ENCODE measurements at regions not wholly inside any gene's neighbourhood (a gene's known extent, or its start where the extent isn't known, plus 50 kb on each side); places are given as distances from the start of the nearest gene placed in this dataset.

DNA sequence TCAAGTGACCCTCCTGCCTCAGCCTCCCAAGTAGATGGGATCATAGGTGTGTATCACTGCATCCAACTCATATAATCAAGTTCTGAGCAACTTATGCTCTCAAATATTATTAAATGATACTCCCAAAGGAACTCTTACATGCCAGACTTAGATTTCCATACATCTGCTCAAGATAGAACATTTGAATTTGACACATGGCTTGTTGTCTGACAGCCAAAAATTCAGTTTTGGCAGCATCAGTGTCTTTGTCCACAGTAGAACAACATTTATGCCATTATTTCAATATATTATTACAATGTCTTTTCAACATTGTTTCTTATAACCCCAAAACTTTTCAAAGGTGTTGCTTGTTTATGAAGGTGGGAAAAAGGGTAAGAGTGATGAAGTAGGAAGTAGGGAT lies 116.2 kb downstream of the SUCNR1 start:
- no peak for TF ChIP-seq CTCF (IDR thresholded peaks at IDR 0.05; ENCODE audit: low read depth, low read length, missing input control)
- TF ChIP-seq ATF3 (IDR thresholded peaks at IDR 0.05) = no peak
- no peak for TF ChIP-seq REST (IDR thresholded peaks at IDR 0.05)
- TF ChIP-seq, protein P1, sequence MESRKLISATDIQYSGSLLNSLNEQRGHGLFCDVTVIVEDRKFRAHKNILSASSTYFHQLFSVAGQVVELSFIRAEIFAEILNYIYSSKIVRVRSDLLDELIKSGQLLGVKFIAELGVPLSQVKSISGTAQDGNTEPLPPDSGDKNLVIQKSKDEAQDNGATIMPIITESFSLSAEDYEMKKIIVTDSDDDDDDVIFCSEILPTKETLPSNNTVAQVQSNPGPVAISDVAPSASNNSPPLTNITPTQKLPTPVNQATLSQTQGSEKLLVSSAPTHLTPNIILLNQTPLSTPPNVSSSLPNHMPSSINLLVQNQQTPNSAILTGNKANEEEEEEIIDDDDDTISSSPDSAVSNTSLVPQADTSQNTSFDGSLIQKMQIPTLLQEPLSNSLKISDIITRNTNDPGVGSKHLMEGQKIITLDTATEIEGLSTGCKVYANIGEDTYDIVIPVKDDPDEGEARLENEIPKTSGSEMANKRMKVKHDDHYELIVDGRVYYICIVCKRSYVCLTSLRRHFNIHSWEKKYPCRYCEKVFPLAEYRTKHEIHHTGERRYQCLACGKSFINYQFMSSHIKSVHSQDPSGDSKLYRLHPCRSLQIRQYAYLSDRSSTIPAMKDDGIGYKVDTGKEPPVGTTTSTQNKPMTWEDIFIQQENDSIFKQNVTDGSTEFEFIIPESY (IDR thresholded peaks at IDR 0.05) = no peak
- no peak for TF ChIP-seq YY1 (IDR thresholded peaks at IDR 0.05)
- no peak for TF ChIP-seq MAX (IDR thresholded peaks at IDR 0.05)
- TF ChIP-seq TAF1 (conservative IDR thresholded peaks at IDR 0.05) = no peak
- no peak for TF ChIP-seq SP1 (IDR thresholded peaks at IDR 0.05)
- TF ChIP-seq GABPA (IDR thresholded peaks at IDR 0.05 in 1 of 2, conservative IDR thresholded peaks at IDR 0.05 in 1 of 2) = no peak
- TF ChIP-seq RAD21 (IDR thresholded peaks at IDR 0.05) = no peak
